GM12873 (cell line): ENCODE measurements at regions not wholly inside any gene's neighbourhood (a gene's known extent, or its start where the extent isn't known, plus 50 kb on each side); places are given as distances from the start of the nearest gene placed in this dataset.

Source experiments
- CTCF ChIP-seq: IDR thresholded peaks from 2 replicates; pipeline ENCODE4 v1.5.1; 2012; ENCODE audit warnings: low read depth, mild to moderate bottlenecking, moderate library complexity, low read length, control low read depth; ENCODE audit not compliant: insufficient read depth; ENCODE audit errors: missing control alignments

DNA sequence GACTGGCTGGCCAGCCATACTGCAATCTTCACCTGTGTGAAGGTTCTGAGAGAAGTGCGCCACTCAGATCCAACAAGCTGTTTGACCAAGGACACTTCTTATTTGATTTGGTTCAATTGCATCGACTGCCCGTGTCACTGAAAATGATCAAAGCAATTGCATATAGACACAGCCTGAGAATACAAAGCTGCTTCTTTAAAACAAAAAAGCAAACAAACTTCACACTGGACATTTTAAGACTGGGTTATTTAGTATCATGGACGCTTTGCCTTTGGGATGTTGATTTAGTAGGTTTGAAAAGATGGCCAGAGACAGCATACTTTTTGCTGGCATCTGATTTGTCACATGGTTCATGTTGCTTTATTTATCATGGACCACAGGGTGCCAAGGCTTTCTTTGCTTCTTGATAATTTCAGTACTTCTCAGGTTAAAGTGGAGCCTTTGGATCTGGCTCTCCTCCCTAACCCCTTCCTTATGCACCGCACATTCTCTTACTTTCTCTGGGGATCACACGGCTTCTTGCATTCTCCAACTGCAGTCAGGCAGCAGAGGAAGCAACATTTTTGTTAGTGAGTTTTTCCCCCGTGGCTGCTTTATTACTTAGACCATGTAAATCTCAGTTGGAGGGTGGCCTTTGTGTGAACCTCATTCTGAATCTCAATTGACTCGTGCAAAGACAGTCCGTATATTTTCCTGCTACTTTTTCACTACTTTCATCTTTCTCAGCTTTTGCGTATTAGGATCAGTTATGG is 151.0 kb downstream of the CD47 start:
- no peak for TF ChIP-seq CTCF

GRCh38 chr3:107938143-107938542 is 152.7 kb downstream of the CD47 start:
- peak; percentile 32 for TF ChIP-seq CTCF

GRCh38 chr3:107934808-107935207 is 156.0 kb downstream of the CD47 start:
- TF ChIP-seq CTCF = no peak

GRCh38 chr3:107933450-107933849 is 157.4 kb downstream of the CD47 start:
- no peak for TF ChIP-seq CTCF

GRCh38 chr3:107931326-107931725 is 159.5 kb downstream of the CD47 start:
- no peak for TF ChIP-seq CTCF

DNA sequence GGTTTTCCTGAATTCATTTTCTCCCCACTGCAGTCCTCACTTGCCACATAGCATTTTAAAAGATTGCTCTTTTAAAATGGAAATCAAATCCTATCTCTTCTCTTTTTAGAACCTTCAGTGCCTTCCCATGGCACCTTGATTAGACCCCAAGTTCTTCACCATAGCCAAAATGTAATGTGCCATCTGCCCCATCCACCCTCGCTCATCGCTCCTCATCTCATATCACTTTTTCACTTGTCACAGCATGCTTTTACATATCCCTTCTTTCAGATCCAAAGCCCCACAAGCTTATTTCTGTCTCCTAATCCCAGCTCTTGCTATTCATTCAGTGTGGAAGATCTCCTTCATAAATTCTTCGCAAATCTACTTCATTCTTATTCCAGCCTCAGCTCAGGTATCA is 161.7 kb downstream of the CD47 start:
- TF ChIP-seq CTCF = no peak

- TF ChIP-seq CTCF = no peak
Measured at GRCh38 chr3:107928084-107928445, 162.8 kb downstream of the CD47 start.
